ENCODE measurements at regions not wholly inside any gene's neighbourhood (a gene's known extent, or its start where the extent isn't known, plus 50 kb on each side); places are given as distances from the start of the nearest gene placed in this dataset.

GRCh38 chr3:130814691-130815472 is 68.3 kb upstream of the PIK3R4 start:
- Histone ChIP-seq H2BK12ac (ENCODE audit: insufficient read length, low read depth, low read length) (no peak overlapping the region), H3K23me2 (ENCODE audit: insufficient read length, low read depth, low read length, poor library complexity, severe bottlenecking) (no peaks in the 10 kb centered on the region), H3K4me1 (ENCODE audit: insufficient read depth, low read length) (peaks cover 2% of the 10 kb centered on the region; the same call in 1 of the 2 replicates), H3K9me3 (ENCODE audit: control insufficient read depth, low read depth, low read length) (no peaks in the 10 kb centered on the region), H3K23ac (ENCODE audit: insufficient read length, low read depth, low read length) (no peak overlapping the region), H2AFZ (ENCODE audit: low read length) (no peak overlapping the region), H2BK20ac (ENCODE audit: low read depth, low read length, poor library complexity, severe bottlenecking) (no peak overlapping the region), H2BK120ac (ENCODE audit: low read depth, low read length, poor library complexity, severe bottlenecking) (no peak overlapping the region), H3K14ac (ENCODE audit: insufficient read depth, low read length) (no peak overlapping the region), H3K27me3 (ENCODE audit: insufficient read depth, low read length) (no peaks in the 10 kb centered on the region), H4K8ac (replicated peaks; ENCODE audit: insufficient read length, low read depth, low read length) (no peak overlapping the region), H3K79me1 (ENCODE audit: insufficient read depth, low read depth, low read length, poor library complexity, severe bottlenecking) (no peaks in the 10 kb centered on the region), H3K4me2 (ENCODE audit: insufficient read depth, insufficient read length, low read length) (no peak overlapping the region), H3T11ph (ENCODE audit: low read length) (no peak overlapping the region), H4K5ac (ENCODE audit: insufficient read length, low read depth, low read length) (no peak overlapping the region), H4K91ac (ENCODE audit: insufficient read length, low read depth, low read length) (no peak overlapping the region), H3K9ac (ENCODE audit: extremely low read depth, insufficient read length, low read length) (no peak overlapping the region), H3K27ac (ENCODE audit: insufficient read length, low read depth, low read length) (no peak overlapping the region), H4K20me1 (ENCODE audit: control insufficient read depth, insufficient read depth, insufficient read length) (no peaks in the 10 kb centered on the region), H2AK5ac (ENCODE audit: insufficient read length, low read length) (no peak overlapping the region), H3K4ac (ENCODE audit: low read depth, low read length) (no peak overlapping the region), H3K56ac (ENCODE audit: insufficient read length, low read depth, low read length) (no peak overlapping the region), H2BK15ac (ENCODE audit: low read depth, low read length) (no peak overlapping the region), H3K18ac (ENCODE audit: insufficient read length, low read depth, low read length) (no peak overlapping the region), H2BK5ac (ENCODE audit: insufficient read length, low read length) (no peak overlapping the region), H3K79me2 (ENCODE audit: insufficient read depth, low read length) (no peaks in the 10 kb centered on the region)
- H3K36me3 Mint-ChIP-seq (ENCODE audit: insufficient read depth in 1 of 3, low read depth in 3 of 3) = peaks cover 4 to 10% (median 10%) of the 10 kb centered on the region in 3 experiments
- WGBS (ENCODE audit: extremely low coverage, insufficient read length, low lambda C conversion rate) = no CpG with 5 or more reads among the region's 36 CpGs
- H3K4me1 Mint-ChIP-seq = peaks cover 25 to 26% of the 10 kb centered on the region in 2 experiments
- H3K9me3 Mint-ChIP-seq = peaks cover 23 to 24% of the 10 kb centered on the region in 2 experiments
- no peak for DNase-seq
- H3K27me3 Mint-ChIP-seq (ENCODE audit: low read depth) = no peaks in the 10 kb centered on the region
- H3K27ac Mint-ChIP-seq = no peak overlapping the region
- no peak for TF ChIP-seq CTCF (conservative IDR thresholded peaks at IDR 0.05)
- H3K4me3 Mint-ChIP-seq = no peak overlapping the region
